ENCODE measurements at regions not wholly inside any gene's neighbourhood (a gene's known extent, or its start where the extent isn't known, plus 50 kb on each side); places are given as distances from the start of the nearest gene placed in this dataset.
A peak's percentile ranks its signal among the peaks of the same experiment; 100 is the strongest.

GRCh38 chr7:113710310-113711096 is 208.3 kb downstream of the PPP1R3A start:
- peak; percentile 67 to 78 (median 71) for DNase-seq

- no peak for DNase-seq
Measured at GRCh38 chr7:113705439-113705838, 213.4 kb downstream of the PPP1R3A start.

GRCh38 chr7:113698556-113699220 is 220.1 kb downstream of the PPP1R3A start:
- peak; percentile 13 to 57 (median 22) for DNase-seq

GRCh38 chr7:113694149-113694548 is 224.7 kb downstream of the PPP1R3A start:
- no peak for DNase-seq

- no peak for DNase-seq
Measured at GRCh38 chr7:113684165-113684564, 234.6 kb downstream of the PPP1R3A start.

- DNase-seq: no peak
Measured at GRCh38 chr7:113677811-113678210, 241.0 kb downstream of the PPP1R3A start.

- DNase-seq: no peak
Measured at GRCh38 chr7:113664867-113665266, 253.9 kb downstream of the PPP1R3A start.

- no peak for DNase-seq
Measured at GRCh38 chr7:113659416-113659815, 259.4 kb downstream of the PPP1R3A start.

GRCh38 chr7:113657603-113658002 is 261.2 kb downstream of the PPP1R3A start:
- no peak for DNase-seq

- DNase-seq: no peak
Measured at GRCh38 chr7:113652501-113652900, 266.3 kb downstream of the PPP1R3A start.

- no peak for DNase-seq
Measured at GRCh38 chr7:113649556-113649955, 269.3 kb downstream of the PPP1R3A start.

- no peak for DNase-seq
Measured at GRCh38 chr7:113639221-113639620, 279.6 kb downstream of the PPP1R3A start.

GRCh38 chr7:113636727-113637421 is 281.9 kb downstream of the PPP1R3A start:
- no peak for DNase-seq

GRCh38 chr7:113635492-113635891 is 283.3 kb downstream of the PPP1R3A start:
- DNase-seq: no peak

- DNase-seq: no peak
Measured at GRCh38 chr7:113633073-113633472, 285.7 kb downstream of the PPP1R3A start.

GRCh38 chr7:113628948-113629847 is 289.6 kb downstream of the PPP1R3A start:
- no peak for DNase-seq

- no peak for DNase-seq
Measured at GRCh38 chr7:113625494-113626102, 293.2 kb downstream of the PPP1R3A start.

GRCh38 chr7:113622796-113623195 is 296.0 kb downstream of the PPP1R3A start:
- DNase-seq: no peak

GRCh38 chr7:113610572-113610971 is 308.2 kb downstream of the PPP1R3A start:
- DNase-seq: no peak

- DNase-seq: peak in 1 of 3 donors; percentile 17
Measured at GRCh38 chr7:113608782-113609181, 310.0 kb downstream of the PPP1R3A start.

- peak; percentile 3 to 21 (median 5) for DNase-seq
Measured at GRCh38 chr7:113606325-113606724, 312.5 kb downstream of the PPP1R3A start.

Measured in muscle of back (tissue), 3 donors.